NCI-H2171 treated with DMSO at 0.1 percent for 48 hours (cell line): ENCODE measurements at regions not wholly inside any gene's neighbourhood (a gene's known extent, or its start where the extent isn't known, plus 50 kb on each side); places are given as distances from the start of the nearest gene placed in this dataset.

ENCODE experiments used
- DNase-seq: peaks from one replicate; lab custom pipeline; 2025; lab: John Stamatoyannopoulos, UW

DNA sequence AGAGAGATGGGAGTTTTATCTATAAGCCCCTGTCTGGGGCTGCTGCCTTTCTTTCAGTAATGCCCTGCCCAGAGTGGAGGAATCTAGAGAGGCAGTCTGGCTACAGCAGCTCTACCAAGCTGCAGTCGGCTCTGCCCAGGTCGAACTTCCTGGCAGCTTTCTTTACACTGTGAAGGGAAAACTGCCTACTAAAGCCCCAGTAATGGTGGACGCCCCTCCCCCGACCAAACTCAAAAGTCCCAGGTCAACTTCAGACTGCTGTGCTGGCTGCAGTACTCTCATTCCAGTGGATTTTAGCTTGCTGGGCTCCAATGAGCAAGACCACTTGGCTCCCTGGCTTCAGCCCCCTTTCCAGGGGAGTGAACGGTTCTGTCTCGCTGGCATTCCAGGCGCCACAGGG lies 65.9 kb upstream of the RARB start:
- no peak for DNase-seq

DNA sequence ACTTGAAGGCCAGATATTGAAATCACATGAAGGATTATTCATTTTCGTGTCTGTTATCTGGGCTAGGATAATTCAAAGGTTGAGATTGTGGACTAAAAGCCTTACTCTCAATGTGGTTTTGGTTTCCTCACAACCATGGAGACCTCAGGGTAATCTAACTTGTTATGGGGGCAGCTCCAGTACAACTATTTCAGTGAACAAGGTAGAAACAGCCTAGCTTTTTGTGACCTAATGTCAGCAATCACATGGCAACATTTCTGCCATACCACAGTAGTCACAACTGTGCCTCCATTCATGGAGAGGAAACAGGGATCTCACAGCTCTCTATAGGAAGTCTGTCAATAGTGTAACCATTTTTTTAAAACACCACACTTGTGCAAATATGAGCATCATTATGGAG lies 62.4 kb upstream of the RARB start:
- DNase-seq: no peak

DNA sequence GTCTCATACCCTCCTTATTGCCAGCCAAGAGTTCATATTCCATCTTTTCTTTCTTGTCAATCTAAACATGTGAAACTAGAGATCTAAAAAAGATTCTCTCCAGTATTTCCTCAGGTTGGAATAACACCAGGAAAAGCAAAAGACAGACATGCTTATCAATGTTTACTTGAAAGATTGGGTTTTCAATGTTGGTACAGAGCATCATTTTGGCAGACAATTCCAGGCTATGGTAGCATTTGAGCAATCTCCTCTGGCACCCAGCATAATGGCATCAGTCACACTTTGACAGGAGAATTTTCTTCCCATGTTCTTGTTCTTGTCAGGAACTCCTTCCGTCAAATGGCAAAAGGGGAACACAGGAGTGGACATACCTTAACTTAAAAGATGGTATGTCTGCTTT lies 61.0 kb upstream of the RARB start:
- DNase-seq: no peak

DNA sequence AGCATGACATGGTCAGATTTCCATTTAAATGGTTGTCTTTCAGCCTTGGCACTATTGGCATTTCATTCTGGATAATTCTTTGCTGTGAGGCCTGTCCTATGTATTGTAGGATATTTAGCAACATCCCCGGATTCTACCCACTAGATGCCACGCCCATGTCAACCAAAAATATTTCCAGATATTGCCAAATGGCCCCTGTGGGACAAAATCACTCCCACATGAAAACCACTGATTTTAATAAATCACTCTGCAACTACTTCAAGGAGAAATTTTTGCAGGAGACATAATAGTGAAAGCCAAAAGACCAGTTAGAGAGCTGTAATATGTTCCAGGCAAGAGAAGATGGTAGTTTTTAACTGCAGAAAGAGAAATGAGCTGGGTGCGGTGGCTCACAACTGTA lies 55.9 kb upstream of the RARB start:
- DNase-seq: no peak

DNA sequence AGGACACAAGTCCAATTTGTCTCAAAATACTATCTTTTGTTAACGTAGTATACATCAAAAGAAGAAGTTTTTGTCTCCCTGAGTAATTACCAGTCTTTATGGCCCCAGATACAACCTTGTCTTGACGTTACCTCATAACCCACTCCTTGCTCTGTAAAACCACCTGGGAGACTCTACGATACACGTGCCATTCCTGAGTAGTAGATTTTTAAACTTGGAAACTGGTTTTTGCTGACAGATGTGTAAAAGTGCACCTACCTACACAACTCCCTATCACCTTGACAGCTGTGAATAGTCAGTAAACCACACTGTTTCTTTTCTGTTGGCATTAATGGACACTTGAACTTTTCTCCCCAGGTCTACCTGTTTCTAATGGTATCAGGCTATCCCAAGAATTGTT lies 51.7 kb upstream of the RARB start:
- DNase-seq: no peak

DNA sequence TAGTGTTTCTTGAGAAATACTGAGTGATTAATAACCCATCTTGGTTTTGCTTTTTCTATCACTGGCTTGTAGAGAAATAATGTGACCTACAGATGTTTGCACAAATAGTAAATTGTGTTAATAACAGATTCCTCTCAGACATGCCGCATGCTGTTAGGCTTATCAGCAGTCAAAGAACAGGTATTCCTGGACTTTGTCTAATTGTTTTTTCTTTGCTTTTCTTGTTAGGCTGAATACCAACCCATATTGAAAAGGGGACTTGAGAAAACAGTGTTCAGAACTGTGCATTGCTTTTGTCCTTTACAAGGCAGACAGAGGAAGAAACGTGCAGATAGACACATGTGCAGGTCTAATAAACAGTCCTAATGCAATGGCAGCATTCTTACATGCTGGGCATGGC lies 51.0 kb upstream of the RARB start:
- no peak for DNase-seq
